ENCODE measurements at regions not wholly inside any gene's neighbourhood (a gene's known extent, or its start where the extent isn't known, plus 50 kb on each side); places are given as distances from the start of the nearest gene placed in this dataset.

DNA sequence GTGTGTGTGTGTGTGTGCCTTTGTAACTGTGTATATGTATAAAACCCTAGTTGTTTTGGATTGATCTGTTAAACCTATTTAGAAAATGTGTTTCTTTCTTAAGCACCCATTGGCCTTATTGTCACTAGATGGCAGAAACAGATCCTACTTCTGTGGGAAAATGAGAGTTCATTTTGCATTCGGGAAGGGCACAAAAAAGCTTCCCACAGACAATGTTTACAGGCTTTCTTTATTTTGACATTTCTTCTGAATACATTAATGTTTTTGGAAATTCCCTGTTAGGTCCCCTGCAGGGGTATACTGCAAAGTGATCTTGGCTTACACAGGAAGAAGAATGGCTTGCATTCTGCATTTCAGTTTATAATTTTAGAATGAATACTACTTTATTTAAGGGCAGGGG lies 481.8 kb upstream of the ARRDC3 start:
- ChIA-PET CTCF (ENCODE audit: unreplicated experiment) (no interaction called here), POLR2A (no interaction called here)
- Histone ChIP-seq H3K27ac (ENCODE audit: low read depth, low read length, poor library complexity, severe bottlenecking) (no peak overlapping the region), H3K4me2 (ENCODE audit: low read length) (no peak overlapping the region), H3K9me2 (ENCODE audit: insufficient read depth, low read length) (no peaks in the 10 kb centered on the region), H3K9me3 (ENCODE audit: low read length) (no peaks in the 10 kb centered on the region), H3K4me3 (ENCODE audit: low read depth, low read length, poor library complexity, severe bottlenecking) (no peak overlapping the region), H4K20me1 (ENCODE audit: insufficient read depth, low read length) (no peaks in the 10 kb centered on the region), H3K79me2 (ENCODE audit: insufficient read depth, low read depth, low read length) (no peaks in the 10 kb centered on the region), H2AFZ (ENCODE audit: low read length) (no peak overlapping the region), H3K36me3 (ENCODE audit: insufficient read depth, low read length) (no peaks in the 10 kb centered on the region), H3K4me1 (ENCODE audit: insufficient read depth, low read length, poor library complexity, severe bottlenecking) (no peaks in the 10 kb centered on the region)
- intact Hi-C loops (cut with micrococcal nuclease; ENCODE audit: unreplicated experiment), result no loop called here
- TF ChIP-seq, protein P1, sequence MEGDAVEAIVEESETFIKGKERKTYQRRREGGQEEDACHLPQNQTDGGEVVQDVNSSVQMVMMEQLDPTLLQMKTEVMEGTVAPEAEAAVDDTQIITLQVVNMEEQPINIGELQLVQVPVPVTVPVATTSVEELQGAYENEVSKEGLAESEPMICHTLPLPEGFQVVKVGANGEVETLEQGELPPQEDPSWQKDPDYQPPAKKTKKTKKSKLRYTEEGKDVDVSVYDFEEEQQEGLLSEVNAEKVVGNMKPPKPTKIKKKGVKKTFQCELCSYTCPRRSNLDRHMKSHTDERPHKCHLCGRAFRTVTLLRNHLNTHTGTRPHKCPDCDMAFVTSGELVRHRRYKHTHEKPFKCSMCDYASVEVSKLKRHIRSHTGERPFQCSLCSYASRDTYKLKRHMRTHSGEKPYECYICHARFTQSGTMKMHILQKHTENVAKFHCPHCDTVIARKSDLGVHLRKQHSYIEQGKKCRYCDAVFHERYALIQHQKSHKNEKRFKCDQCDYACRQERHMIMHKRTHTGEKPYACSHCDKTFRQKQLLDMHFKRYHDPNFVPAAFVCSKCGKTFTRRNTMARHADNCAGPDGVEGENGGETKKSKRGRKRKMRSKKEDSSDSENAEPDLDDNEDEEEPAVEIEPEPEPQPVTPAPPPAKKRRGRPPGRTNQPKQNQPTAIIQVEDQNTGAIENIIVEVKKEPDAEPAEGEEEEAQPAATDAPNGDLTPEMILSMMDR (conservative IDR thresholded peaks at IDR 0.05; ENCODE audit: low read length), result 0 out of 2 replicates have a peak, but pooled peaks have one; percentile 12
- no peak for TF ChIP-seq EZH2phosphoT487 (IDR thresholded peaks at IDR 0.05; ENCODE audit: borderline replicate concordance, low read depth, low read length)
- DNase-seq (ENCODE audit: low spot score), result no peak
- no TSS peak for BruUV-seq (replicated peaks)

- no peaks in the 10 kb centered on the region for H4K20me1 ChIP-seq (ENCODE audit: insufficient read depth, low read length)
- no peak overlapping the region for H3K4me3 ChIP-seq (ENCODE audit: low read depth, low read length, poor library complexity, severe bottlenecking)
- no peaks in the 10 kb centered on the region for H3K9me2 ChIP-seq (ENCODE audit: insufficient read depth, low read length)
- POLR2A ChIA-PET, result no interaction called here
- H2AFZ ChIP-seq (ENCODE audit: low read length), result no peak overlapping the region
- no peaks in the 10 kb centered on the region for H3K9me3 ChIP-seq (ENCODE audit: low read length)
- TF ChIP-seq, protein P1 (conservative IDR thresholded peaks at IDR 0.05; ENCODE audit: low read length), result no peak
- no peak for TF ChIP-seq EZH2phosphoT487 (IDR thresholded peaks at IDR 0.05; ENCODE audit: borderline replicate concordance, low read depth, low read length)
- no peak overlapping the region for H3K27ac ChIP-seq (ENCODE audit: low read depth, low read length, poor library complexity, severe bottlenecking)
- no peak overlapping the region for H3K4me2 ChIP-seq (ENCODE audit: low read length)
- BruUV-seq (replicated peaks), result no TSS peak
- no peaks in the 10 kb centered on the region for H3K4me1 ChIP-seq (ENCODE audit: insufficient read depth, low read length, poor library complexity, severe bottlenecking)
- no peak for DNase-seq (ENCODE audit: low spot score)
- H3K36me3 ChIP-seq (ENCODE audit: insufficient read depth, low read length), result no peaks in the 10 kb centered on the region
- H3K79me2 ChIP-seq (ENCODE audit: insufficient read depth, low read depth, low read length), result no peaks in the 10 kb centered on the region
- CTCF ChIA-PET (ENCODE audit: unreplicated experiment), result no interaction called here
- intact Hi-C loops (cut with micrococcal nuclease; ENCODE audit: unreplicated experiment), result no loop called here
Observed at GRCh38 chr5:91851670-91852069, 468.6 kb upstream of the ARRDC3 start.

GRCh38 chr5:91850031-91850430 lies 466.9 kb upstream of the ARRDC3 start:
- Histone ChIP-seq H3K4me1 (ENCODE audit: insufficient read depth, low read length, poor library complexity, severe bottlenecking) (no peaks in the 10 kb centered on the region), H3K9me3 (ENCODE audit: low read length) (no peaks in the 10 kb centered on the region), H3K4me2 (ENCODE audit: low read length) (no peak overlapping the region), H3K79me2 (ENCODE audit: insufficient read depth, low read depth, low read length) (no peaks in the 10 kb centered on the region), H3K36me3 (ENCODE audit: insufficient read depth, low read length) (no peaks in the 10 kb centered on the region), H4K20me1 (ENCODE audit: insufficient read depth, low read length) (no peaks in the 10 kb centered on the region), H3K9me2 (ENCODE audit: insufficient read depth, low read length) (no peaks in the 10 kb centered on the region), H3K27ac (ENCODE audit: low read depth, low read length, poor library complexity, severe bottlenecking) (no peak overlapping the region), H2AFZ (ENCODE audit: low read length) (no peak overlapping the region), H3K4me3 (ENCODE audit: low read depth, low read length, poor library complexity, severe bottlenecking) (no peak overlapping the region)
- ChIA-PET POLR2A (no interaction called here), CTCF (ENCODE audit: unreplicated experiment) (no interaction called here)
- DNase-seq (ENCODE audit: low spot score), result no peak
- TF ChIP-seq, protein P1 (conservative IDR thresholded peaks at IDR 0.05; ENCODE audit: low read length), result no peak
- TF ChIP-seq EZH2phosphoT487 (IDR thresholded peaks at IDR 0.05; ENCODE audit: borderline replicate concordance, low read depth, low read length), result no peak
- no TSS peak for BruUV-seq (replicated peaks)
- intact Hi-C loops (cut with micrococcal nuclease; ENCODE audit: unreplicated experiment), result no loop called here

Data from OCI-LY7 (cell line).